Activated naive CD8-positive, alpha-beta T cell treated with anti-CD3 and anti-CD28 coated beads, Interleukin-2, amount 10 ng/mL, durations not matched to agents 7 days and 5 days (primary cell): ENCODE measurements at regions not wholly inside any gene's neighbourhood (a gene's known extent, or its start where the extent isn't known, plus 50 kb on each side); places are given as distances from the start of the nearest gene placed in this dataset.

Experiments used
- ATAC-seq: fragments of 150-1000 bp; cut with Tn5 transposase; one replicate; pipeline ENCODE4 v1.10.0; 2021; ENCODE audit warnings: low read depth, moderate library complexity
- POLR2A ChIA-PET: fragments of 350-600 bp; sonication (Branson Sonifier 250); formaldehyde crosslinking; loops from one replicate; lab custom pipeline; 2021; ENCODE audit warnings: antibody characterized with exemption; lab: Charles Lee
- DNase-seq: peaks from one replicate; pipeline ENCODE4 v3.0.0; 2021
- H3K27ac Mint-ChIP-seq: one replicate; pipeline ENCODE4 v1.8.0; 2022; ENCODE audit warnings: mild to moderate bottlenecking, mixed read lengths
- H3K27me3 Mint-ChIP-seq: one replicate; pipeline ENCODE4 v1.8.0; 2022; ENCODE audit warnings: mild to moderate bottlenecking, moderate library complexity, mixed read lengths
- H3K36me3 Mint-ChIP-seq: one replicate; pipeline ENCODE4 v1.8.0; 2021; ENCODE audit warnings: mild to moderate bottlenecking, mixed read lengths
- H3K4me1 Mint-ChIP-seq: one replicate; pipeline ENCODE4 v1.8.0; 2021; ENCODE audit warnings: mixed read lengths
- H3K4me3 Mint-ChIP-seq: one replicate; pipeline ENCODE4 v1.8.0; 2022; ENCODE audit warnings: mild to moderate bottlenecking, moderate library complexity, mixed read lengths
- H3K9me3 Mint-ChIP-seq: one replicate; pipeline ENCODE4 v1.8.0; 2021; ENCODE audit warnings: mixed read lengths

GRCh38 chr13:107271227-107271626 lies 703.3 kb upstream of the ARGLU1 start:
- H3K9me3 Mint-ChIP-seq = peaks cover 6% of the 10 kb centered on the region
- no peaks in the 10 kb centered on the region for H3K36me3 Mint-ChIP-seq
- no peak overlapping the region for H3K27ac Mint-ChIP-seq
- POLR2A ChIA-PET = no interaction called here
- H3K4me3 Mint-ChIP-seq = no peak overlapping the region
- DNase-seq (no peak), ATAC-seq (no peak)
- no peaks in the 10 kb centered on the region for H3K27me3 Mint-ChIP-seq
- H3K4me1 Mint-ChIP-seq = peaks cover 3% of the 10 kb centered on the region

GRCh38 chr13:107266657-107267056 lies 698.7 kb upstream of the ARGLU1 start:
- POLR2A ChIA-PET = no interaction called here
- no peak for DNase-seq
- no peaks in the 10 kb centered on the region for H3K36me3 Mint-ChIP-seq
- peaks cover 2% of the 10 kb centered on the region for H3K9me3 Mint-ChIP-seq
- H3K4me1 Mint-ChIP-seq = peaks cover 3% of the 10 kb centered on the region
- H3K4me3 Mint-ChIP-seq = no peak overlapping the region
- no peaks in the 10 kb centered on the region for H3K27me3 Mint-ChIP-seq
- H3K27ac Mint-ChIP-seq = no peak overlapping the region
- no peak for ATAC-seq

- Mint-ChIP-seq H3K9me3 (no peaks in the 10 kb centered on the region), H3K27me3 (peaks cover 1% of the 10 kb centered on the region), H3K4me1 (no peaks in the 10 kb centered on the region), H3K4me3 (no peak overlapping the region), H3K36me3 (no peaks in the 10 kb centered on the region), H3K27ac (no peak overlapping the region)
- DNase-seq = no peak
- POLR2A ChIA-PET = no interaction called here
- ATAC-seq = no peak
These were observed 690.8 kb upstream of the ARGLU1 start for GRCh38 chr13:107258599-107259187.

GRCh38 chr13:107254392-107254791 lies 686.5 kb upstream of the ARGLU1 start:
- Mint-ChIP-seq H3K9me3 (no peaks in the 10 kb centered on the region), H3K36me3 (no peaks in the 10 kb centered on the region), H3K4me3 (no peak overlapping the region), H3K27me3 (peaks cover 4% of the 10 kb centered on the region), H3K27ac (no peak overlapping the region), H3K4me1 (no peaks in the 10 kb centered on the region)
- POLR2A ChIA-PET = no interaction called here
- ATAC-seq = no peak
- no peak for DNase-seq

- POLR2A ChIA-PET = no interaction called here
- Mint-ChIP-seq H3K9me3 (no peaks in the 10 kb centered on the region), H3K36me3 (no peaks in the 10 kb centered on the region), H3K4me1 (no peaks in the 10 kb centered on the region), H3K27me3 (peaks cover 4% of the 10 kb centered on the region), H3K4me3 (no peak overlapping the region), H3K27ac (no peak overlapping the region)
- ATAC-seq = no peak
- DNase-seq = no peak
These were observed 684.5 kb upstream of the ARGLU1 start for GRCh38 chr13:107252428-107252827.

GRCh38 chr13:107252021-107252420 lies 684.1 kb upstream of the ARGLU1 start:
- DNase-seq (no peak), ATAC-seq (no peak)
- Mint-ChIP-seq H3K9me3 (no peaks in the 10 kb centered on the region), H3K4me3 (no peak overlapping the region), H3K27ac (no peak overlapping the region), H3K36me3 (no peaks in the 10 kb centered on the region), H3K4me1 (no peaks in the 10 kb centered on the region), H3K27me3 (peaks cover 4% of the 10 kb centered on the region)
- POLR2A ChIA-PET = no interaction called here

- ATAC-seq (no peak), DNase-seq (no peak)
- POLR2A ChIA-PET = no interaction called here
- H3K27me3 Mint-ChIP-seq = peaks cover 4% of the 10 kb centered on the region
- H3K27ac Mint-ChIP-seq = no peak overlapping the region
- no peaks in the 10 kb centered on the region for H3K4me1 Mint-ChIP-seq
- no peaks in the 10 kb centered on the region for H3K36me3 Mint-ChIP-seq
- H3K9me3 Mint-ChIP-seq = no peaks in the 10 kb centered on the region
- H3K4me3 Mint-ChIP-seq = no peak overlapping the region
These were observed 683.4 kb upstream of the ARGLU1 start for GRCh38 chr13:107251341-107251740.

GRCh38 chr13:107250628-107251027 lies 682.7 kb upstream of the ARGLU1 start:
- POLR2A ChIA-PET = no interaction called here
- DNase-seq (no peak), ATAC-seq (no peak)
- Mint-ChIP-seq H3K27ac (no peak overlapping the region), H3K27me3 (peaks cover 4% of the 10 kb centered on the region), H3K9me3 (no peaks in the 10 kb centered on the region), H3K4me1 (no peaks in the 10 kb centered on the region), H3K36me3 (no peaks in the 10 kb centered on the region), H3K4me3 (no peak overlapping the region)

- Mint-ChIP-seq H3K36me3 (no peaks in the 10 kb centered on the region), H3K27ac (no peak overlapping the region), H3K9me3 (no peaks in the 10 kb centered on the region), H3K27me3 (no peaks in the 10 kb centered on the region), H3K4me1 (no peaks in the 10 kb centered on the region), H3K4me3 (no peak overlapping the region)
- ATAC-seq = no peak
- no peak for DNase-seq
- POLR2A ChIA-PET = no interaction called here
These were observed 676.3 kb upstream of the ARGLU1 start for GRCh38 chr13:107244241-107244640.

GRCh38 chr13:107242138-107242537 lies 674.2 kb upstream of the ARGLU1 start:
- H3K4me3 Mint-ChIP-seq = no peak overlapping the region
- no peaks in the 10 kb centered on the region for H3K27me3 Mint-ChIP-seq
- no peaks in the 10 kb centered on the region for H3K36me3 Mint-ChIP-seq
- no peak for ATAC-seq
- H3K27ac Mint-ChIP-seq = no peak overlapping the region
- POLR2A ChIA-PET = no interaction called here
- H3K9me3 Mint-ChIP-seq = no peaks in the 10 kb centered on the region
- no peaks in the 10 kb centered on the region for H3K4me1 Mint-ChIP-seq
- DNase-seq = no peak

GRCh38 chr13:107241381-107241780 lies 673.4 kb upstream of the ARGLU1 start:
- H3K36me3 Mint-ChIP-seq = no peaks in the 10 kb centered on the region
- no peaks in the 10 kb centered on the region for H3K4me1 Mint-ChIP-seq

GRCh38 chr13:107239213-107239612 lies 671.3 kb upstream of the ARGLU1 start:
- no peak for DNase-seq
- H3K4me1 Mint-ChIP-seq = no peaks in the 10 kb centered on the region
- no peaks in the 10 kb centered on the region for H3K9me3 Mint-ChIP-seq
- H3K4me3 Mint-ChIP-seq = no peak overlapping the region
- no peaks in the 10 kb centered on the region for H3K27me3 Mint-ChIP-seq
- no peak for ATAC-seq
- POLR2A ChIA-PET = no interaction called here
- H3K27ac Mint-ChIP-seq = no peak overlapping the region
- H3K36me3 Mint-ChIP-seq = no peaks in the 10 kb centered on the region

More at GRCh38 chr13:107241381-107241780, 673.4 kb upstream of the ARGLU1 start:
- no peak for DNase-seq
- Mint-ChIP-seq H3K9me3 (no peaks in the 10 kb centered on the region), H3K27ac (no peak overlapping the region), H3K4me3 (no peak overlapping the region), H3K27me3 (no peaks in the 10 kb centered on the region)
- no peak for ATAC-seq
- POLR2A ChIA-PET = no interaction called here

GRCh38 chr13:107238262-107238981 lies 670.5 kb upstream of the ARGLU1 start:
- ATAC-seq = no peak
- no peaks in the 10 kb centered on the region for H3K27me3 Mint-ChIP-seq
- no peak for DNase-seq
- no peaks in the 10 kb centered on the region for H3K36me3 Mint-ChIP-seq
- H3K27ac Mint-ChIP-seq = no peak overlapping the region
- H3K4me1 Mint-ChIP-seq = no peaks in the 10 kb centered on the region
- no peaks in the 10 kb centered on the region for H3K9me3 Mint-ChIP-seq
- POLR2A ChIA-PET = no interaction called here
- H3K4me3 Mint-ChIP-seq = no peak overlapping the region

GRCh38 chr13:107234319-107235073 lies 666.6 kb upstream of the ARGLU1 start:
- Mint-ChIP-seq H3K4me3 (no peak overlapping the region), H3K27ac (no peak overlapping the region), H3K36me3 (no peaks in the 10 kb centered on the region), H3K4me1 (no peaks in the 10 kb centered on the region), H3K9me3 (no peaks in the 10 kb centered on the region), H3K27me3 (no peaks in the 10 kb centered on the region)
- POLR2A ChIA-PET = no interaction called here
- ATAC-seq (no peak), DNase-seq (no peak)
